NCI-H2081 (cell line): ENCODE measurements at regions not wholly inside any gene's neighbourhood (a gene's known extent, or its start where the extent isn't known, plus 50 kb on each side); places are given as distances from the start of the nearest gene placed in this dataset.

Experiments used
- DNase-seq, 2 experiments: peaks; one replicate each; lab custom pipeline; 2025; lab: John Stamatoyannopoulos, UW

DNA sequence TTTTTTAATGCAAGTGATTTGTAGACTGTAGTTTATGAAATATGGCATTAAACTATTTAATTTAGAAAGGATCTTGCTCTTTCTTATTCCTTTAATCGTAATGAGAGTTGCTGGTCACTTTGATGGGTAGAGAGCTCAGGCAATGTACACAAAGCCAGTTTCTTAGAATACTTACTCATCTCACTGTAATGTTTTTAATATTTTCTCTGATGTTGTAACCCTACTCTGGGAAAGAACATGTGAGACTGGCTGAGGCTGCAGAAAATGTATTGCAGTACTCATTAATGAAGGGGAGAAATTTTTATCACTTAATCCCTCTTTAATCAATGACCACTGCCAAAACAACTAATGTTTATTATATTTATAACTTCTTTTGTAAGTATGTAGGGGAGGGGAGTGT lies 479.4 kb upstream of the KCNMB2 start:
- DNase-seq: no peak

DNA sequence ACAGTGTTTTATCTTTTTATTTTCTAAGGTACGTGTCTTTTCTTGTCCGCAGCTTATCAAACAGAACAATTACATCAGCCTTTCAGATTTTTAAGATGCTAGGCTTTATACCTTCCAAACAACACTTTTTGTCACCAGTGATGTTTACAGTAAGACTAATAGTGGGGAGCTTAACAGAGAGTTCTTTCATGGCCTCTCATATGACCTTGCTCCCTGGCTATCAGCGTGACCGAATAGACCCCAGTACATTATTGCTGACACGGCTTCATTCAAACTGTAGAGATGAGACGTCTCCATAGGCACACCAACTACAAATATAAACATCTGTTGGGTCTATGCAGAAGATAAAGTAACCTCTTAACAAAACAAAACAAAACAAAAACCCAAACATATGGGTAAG lies 477.6 kb upstream of the KCNMB2 start:
- no peak for DNase-seq

DNA sequence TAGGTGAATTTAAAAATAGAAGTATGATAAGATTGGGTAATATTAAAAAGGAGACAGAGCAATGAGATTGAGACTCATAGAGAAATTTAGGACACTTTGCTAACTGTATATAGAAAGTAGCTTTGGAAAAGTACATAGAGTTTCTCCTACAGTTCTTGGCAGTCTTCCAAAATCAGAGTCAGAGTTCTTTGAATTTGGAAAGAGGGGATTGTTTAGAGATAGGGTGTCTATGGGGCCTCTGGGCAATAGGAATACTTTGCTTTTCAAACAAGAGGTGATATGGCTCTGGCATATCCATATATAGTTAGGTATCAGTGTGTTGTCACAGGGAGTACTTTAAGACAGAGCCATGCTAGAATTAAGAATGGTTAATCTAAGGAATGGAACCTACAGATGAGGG lies 477.1 kb upstream of the KCNMB2 start:
- DNase-seq: peak in 1 of 2 experiments; percentile 21

DNA sequence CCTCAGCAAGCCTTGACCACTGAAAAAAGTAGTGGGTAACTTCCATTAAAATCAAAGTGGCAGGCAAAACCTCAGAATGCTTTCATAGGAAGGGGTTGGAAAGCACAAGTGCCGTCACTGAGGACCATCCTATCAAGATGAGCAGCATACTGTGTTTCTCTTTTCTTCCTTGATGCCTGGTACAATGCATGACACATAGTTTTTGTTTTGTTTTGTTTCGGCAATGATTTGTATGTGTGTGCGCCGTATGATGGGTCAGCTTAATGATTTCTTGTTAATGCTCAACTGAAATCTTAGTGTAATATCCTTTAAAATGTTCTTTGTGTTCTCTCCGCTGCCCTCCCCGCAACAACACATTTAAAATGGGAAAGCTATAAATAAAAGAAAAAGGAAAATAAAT lies 476.4 kb upstream of the KCNMB2 start:
- no peak for DNase-seq

DNA sequence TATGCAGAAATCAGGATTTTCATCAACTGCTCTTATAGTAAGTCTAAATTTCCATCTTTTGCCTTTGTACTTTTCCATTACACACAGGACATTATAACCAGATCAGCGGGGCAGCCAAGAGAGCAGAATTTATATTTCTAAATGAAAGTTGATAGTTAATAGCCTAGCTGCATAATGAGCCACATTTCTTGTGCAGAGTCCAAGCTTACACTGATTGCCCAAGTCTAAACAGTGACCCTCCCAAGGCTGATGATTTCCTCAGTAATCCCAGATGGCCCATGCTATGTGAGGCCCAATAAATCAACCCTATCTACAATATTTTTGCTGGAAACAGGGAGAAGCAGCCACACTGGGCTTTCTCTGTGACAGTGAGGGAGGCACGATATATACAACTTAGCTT lies 475.8 kb upstream of the KCNMB2 start:
- no peak for DNase-seq

DNA sequence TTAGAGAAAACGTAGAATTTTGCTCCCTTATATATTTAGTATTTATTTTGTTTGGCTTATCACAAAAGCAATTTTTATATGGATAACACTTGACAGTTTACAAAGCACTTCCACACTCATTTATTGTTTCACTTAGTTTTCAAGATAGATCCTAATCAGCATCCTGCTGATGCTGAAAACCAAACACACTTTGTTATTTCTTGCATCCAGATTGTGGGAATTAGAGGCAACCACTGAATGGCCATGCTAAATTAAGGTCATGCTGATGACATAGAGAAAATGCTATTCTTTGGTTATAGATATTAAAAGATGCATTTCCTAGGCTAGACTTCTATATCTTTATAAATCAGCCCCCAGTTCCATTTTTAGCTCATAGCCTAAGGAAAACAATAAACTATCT lies 474.1 kb upstream of the KCNMB2 start:
- no peak for DNase-seq

DNA sequence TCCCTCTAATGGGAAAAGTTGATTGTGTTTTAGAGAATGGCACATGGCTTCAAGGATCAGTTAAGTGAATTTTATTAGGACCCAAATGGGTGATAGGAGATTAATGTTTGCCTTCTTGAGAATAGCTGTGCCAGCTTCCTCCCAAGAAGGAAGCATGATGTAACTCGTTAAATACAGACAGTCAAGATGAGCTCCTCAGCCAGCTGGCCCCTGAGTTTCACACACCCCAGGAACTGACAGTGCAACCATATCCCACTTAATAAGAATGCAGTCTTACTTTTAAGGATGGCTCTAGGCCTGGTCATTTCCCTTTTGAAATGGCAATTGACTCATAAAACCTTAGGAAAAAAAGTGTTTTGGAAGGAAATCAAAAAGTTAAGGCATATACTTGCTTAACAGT lies 472.8 kb upstream of the KCNMB2 start:
- no peak for DNase-seq

DNA sequence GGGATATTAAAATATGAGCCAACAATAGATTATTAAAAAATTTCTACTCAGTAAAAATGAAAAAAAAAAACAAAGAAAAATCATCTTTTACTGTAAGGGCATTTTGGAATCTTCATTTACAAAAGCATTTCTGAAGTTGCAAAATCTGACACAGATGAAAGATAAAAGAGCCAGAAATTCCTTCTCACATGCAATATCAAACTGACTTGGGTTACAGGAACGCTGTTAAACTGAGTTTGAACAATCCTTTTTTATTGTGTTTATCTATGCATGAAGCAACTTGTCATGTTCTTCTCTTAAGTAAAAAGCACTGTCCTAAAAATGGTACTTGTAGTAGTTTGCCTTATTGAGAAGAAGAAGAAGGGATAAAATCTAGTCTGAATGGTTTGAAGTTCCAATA lies 468.5 kb upstream of the KCNMB2 start:
- no peak for DNase-seq

DNA sequence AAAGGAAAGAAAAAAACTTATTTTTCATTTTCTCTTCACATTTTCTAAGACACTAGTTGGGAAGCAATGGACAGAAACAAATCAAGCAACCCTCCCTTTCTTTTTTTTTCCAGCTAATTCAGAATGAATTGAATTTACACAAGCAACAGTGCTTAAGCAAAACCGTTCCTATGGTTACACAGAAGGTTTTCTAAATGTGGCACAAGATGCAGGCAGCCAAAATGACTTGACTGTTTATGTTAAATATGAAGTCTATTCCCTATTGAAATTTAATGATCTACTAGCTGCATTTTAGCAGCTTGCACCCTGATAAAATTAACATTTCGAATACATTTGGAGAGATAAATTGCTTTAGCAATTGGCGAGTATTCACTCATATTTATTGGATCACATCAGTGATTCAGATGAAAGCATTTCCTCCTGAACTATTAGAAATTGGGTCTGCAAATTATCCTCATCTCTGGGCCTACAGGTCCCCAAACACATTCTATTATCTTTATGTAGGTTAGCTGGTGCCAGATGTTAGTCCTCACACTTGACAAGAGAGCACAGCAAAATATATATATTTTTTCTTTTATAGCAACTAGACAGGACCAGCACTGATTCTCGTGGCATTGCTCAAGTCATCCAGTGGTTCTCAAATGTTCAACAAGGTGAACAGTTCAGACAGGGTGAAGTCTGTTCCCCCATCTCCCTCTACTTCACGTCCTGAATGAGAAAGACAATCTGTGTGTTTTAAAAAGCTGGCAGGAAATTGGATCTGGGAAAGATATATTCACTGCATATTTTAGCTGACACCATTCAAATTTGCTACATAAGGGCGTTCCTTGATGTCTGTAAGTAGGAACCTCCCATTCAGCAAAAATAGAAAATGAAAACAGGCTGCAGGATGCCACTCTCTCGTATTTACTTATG lies 463.6 kb upstream of the KCNMB2 start:
- peak; percentile 22 to 62 for DNase-seq

DNA sequence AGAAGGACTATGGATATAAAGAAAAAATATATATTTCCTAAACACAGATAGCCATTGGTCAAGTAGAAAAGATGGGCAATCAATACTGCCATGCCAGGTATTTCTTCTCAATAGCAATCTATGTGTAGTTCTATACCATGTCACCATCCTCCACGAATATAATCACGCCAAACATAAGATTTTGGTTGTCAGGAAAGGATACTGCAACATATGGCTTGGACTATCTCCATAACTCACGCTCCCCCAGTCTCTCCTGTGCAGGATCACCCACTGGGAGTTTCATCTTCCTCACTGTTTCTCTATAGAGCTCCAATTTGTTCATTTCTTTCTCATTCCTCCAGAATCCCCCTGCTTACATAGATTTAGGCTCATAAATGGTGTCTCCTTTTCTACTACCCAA lies 462.9 kb upstream of the KCNMB2 start:
- no peak for DNase-seq

DNA sequence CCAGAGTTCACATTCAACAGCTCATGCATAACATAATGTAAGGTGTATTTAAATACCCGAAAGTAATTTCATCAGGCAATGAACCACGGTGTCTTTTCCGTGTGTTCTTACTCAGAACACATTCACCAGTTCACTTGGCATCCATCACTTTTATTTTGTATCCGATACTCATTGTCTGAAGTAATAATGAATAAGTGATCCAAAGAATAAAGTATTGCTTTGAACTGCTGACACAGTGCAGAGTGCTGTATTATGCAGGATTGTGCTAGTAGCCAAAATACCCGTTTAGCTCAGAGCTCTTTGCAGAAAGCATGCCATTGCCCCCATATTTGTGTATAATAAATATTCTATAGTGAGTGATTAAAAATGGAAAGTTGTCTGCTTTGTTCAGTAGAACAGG lies 460.9 kb upstream of the KCNMB2 start:
- DNase-seq: peak in 1 of 2 experiments; percentile 23

DNA sequence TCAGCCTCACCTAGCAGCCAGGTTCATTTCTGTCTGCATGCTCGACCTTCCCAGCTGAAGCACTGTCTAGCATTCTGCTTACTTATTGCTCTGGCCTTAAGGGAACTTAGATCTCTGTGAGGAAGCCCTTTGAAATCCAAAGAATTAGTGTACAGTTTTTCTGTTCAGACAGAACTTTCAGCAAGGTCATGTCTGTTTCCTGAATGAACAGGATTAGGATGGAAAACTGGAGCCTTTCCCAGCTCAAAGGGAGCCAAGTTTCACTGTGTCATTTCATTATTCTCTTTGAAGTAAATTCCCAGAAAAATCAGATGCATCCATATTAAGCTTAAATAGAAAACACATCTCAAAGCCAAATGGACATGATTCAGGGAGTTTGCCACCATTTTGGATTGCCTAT lies 457.3 kb upstream of the KCNMB2 start:
- no peak for DNase-seq

DNA sequence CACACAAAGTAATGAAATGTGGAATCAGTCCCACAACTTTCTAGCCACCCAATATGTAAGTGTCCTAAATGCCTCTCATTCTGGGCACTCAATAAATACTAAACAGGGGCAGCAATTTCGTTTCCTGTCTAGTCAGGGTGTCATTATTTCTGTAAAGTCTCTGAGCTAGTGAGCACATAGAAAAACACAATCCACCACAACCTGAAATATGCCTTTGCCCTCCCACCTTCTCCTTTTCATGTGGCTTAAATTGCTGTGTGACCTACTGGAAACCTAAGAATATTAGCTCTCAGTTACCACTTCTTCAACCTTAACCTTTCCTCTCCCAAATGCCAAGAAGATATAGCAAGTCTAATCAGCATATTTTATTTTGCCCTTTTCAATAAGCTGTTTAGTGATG lies 456.3 kb upstream of the KCNMB2 start:
- DNase-seq: peak in 1 of 2 experiments; percentile 16

DNA sequence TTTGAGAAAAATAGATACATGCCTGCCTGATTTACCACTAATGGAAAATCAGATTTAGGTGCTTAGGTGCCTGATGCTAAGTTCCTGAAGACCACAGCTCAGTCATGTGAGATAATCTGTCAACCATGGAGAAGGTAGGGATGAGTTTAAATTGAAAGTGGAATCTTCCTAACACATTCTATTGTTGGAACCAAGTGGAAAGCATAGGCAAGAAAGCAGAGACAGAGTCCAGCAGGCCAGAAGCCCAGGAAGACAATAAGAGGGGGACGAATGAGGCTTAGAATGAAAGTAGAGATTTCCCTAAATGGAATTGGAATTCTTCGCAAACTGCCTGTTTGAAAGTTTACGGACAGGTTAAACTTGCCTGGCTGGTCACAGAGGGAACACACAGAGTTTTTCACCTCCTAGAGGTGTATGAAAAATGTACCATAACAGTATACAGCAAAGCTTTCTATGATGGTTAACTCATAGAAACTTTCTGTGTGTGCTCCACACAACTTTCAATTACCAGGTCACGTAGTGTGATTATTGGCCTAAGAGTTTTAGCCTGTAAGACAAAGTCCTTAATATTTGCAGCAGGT lies 453.8 kb upstream of the KCNMB2 start:
- no peak for DNase-seq

DNA sequence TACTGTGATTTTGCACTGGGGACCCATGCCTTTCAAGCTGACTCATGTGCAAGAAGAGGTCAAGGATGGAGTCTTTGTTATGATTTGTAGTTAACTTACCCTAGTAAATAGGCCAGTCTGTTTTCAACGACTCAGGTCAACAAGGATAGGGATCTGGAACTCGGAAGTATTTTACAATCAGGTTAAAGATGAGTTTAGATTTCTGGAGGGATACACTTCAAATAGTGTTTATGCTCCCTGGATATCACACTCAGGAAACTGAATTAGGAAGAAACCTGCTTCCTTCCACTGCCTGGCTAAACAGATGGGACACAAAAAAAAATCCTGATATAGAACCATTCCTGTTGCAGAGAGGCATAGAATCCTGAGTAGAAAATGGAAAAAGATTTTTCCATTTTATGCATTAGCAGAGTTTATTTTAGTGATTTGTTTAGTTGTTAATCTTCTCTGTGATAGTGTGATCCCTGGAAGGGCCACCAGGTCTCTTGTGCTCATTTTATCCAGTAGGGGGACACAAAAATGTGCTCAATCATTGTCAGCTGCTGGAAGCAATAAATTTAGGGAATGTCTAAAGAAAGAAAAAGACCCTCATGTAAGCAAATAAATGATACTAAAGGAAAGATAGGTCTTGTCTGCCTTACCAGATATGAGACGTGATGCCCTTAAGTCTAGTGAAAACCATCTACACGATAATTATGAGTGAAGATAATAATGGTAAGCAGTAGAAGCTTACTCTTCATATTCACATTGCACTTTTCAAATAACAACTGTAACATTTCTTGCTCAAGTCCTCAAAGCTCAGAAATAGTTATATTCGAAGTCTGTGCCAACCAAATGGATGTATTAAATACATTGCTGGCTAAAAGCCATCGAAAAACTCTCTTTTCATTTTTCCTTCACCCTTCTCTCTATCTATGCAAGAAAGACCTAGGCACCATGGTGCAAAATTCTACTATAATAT lies 452.1 kb upstream of the KCNMB2 start:
- DNase-seq: peak; percentile 54 to 75

DNA sequence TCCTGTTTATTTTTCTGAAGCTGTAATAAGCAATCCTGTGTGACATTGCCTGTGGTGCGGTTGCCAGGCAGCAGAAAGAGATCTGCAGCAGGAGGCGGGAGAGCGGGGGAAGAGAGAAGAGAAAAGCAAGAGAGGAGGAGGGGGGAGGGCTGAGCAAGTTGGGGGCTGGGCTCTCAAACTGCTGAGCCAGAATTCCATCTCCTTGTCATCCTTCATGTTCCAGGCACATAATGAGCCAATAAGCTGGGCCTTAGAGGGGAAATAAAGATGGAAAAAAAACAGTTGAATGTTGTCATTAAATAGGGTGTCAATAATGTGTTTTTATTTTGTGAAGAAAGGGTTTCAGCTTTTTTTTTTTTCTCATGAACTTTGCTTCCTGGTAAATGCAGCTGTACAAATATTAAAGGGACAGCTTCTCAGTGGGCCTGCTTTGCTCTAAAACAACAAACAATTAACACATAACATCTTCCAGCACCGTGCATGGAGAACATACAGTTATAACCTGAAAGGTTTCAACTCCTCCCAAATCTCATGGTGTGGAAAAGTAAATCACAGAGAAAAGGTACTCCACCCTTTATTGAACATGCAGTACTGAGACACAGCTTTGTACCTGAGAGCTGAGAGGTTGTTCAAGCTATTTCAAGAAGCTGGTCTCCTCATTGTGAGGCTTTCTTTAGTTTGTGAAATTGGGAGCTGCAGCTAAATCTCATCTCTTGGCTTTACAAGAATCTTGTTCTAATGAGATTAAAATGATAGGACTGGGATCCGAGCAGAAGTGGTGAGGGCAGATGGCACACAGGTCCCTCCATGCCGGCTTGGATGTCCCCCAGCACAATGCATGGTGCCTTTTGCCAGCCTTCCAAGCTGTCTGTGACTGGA lies 451.1 kb upstream of the KCNMB2 start:
- peak; percentile 99 to 100 for DNase-seq

DNA sequence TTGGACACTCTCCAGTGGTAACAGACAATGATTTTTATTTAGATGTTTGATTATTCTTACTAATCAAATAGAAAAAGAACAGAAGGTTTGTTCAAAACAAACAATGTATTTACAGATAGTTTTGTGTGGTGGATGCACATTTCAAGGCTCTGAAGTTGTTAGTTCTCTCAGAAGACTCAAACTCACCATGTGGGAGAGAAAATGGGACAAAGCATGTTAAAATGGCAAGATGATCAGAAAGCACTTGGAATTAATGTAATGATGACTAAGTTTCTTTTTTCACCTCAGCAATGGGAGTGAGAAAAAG lies 450.5 kb upstream of the KCNMB2 start:
- no peak for DNase-seq

DNA sequence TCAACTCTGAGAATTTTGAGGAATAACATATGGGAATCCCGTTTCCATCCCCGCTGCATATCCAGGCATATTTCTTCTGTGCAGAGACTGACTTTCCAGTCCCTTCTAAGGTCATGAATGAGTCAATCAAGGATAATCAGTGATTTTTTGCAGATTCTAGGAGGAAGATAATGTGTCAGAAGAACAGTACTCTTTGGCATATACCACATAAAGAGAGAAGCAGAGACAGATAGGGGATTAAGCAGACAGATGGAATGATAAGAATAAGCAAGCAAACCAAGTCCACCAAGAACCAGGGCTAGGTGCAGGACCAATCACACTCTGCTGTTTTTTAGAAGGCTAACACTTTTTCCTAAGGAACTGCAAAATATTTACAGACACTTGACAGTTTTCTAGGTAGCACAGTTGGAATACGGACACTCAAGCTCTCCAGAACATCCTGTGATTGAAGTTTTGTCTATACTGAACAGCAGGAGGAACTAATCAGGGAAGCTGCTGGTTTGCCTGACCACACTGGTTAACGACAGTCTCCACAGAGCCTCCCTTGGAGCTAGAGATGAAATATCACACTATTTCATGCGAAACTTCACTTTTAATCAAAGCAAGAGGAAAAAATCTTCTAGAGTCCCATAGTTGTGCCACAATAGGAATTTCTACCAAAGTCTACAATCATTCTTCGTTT lies 450.0 kb upstream of the KCNMB2 start:
- DNase-seq: peak; percentile 12 to 65

DNA sequence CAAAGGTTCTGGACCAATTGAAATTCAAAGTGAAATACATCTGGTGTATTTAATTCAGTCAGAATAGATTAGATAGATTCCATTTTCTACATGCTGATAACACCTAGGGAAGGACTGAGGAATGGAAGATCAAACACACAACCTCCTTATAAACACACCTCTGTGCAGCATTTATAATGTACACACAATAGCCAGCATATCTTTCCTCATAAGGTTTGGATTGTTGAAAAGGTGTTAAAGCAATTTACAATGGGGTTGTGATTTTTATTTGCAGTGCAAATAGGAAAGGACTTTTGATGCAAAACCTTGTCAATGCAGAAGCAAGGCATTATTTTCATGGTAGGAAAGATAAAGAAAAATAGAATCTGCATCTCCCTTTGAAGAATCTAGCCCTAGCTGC lies 448.9 kb upstream of the KCNMB2 start:
- no peak for DNase-seq

DNA sequence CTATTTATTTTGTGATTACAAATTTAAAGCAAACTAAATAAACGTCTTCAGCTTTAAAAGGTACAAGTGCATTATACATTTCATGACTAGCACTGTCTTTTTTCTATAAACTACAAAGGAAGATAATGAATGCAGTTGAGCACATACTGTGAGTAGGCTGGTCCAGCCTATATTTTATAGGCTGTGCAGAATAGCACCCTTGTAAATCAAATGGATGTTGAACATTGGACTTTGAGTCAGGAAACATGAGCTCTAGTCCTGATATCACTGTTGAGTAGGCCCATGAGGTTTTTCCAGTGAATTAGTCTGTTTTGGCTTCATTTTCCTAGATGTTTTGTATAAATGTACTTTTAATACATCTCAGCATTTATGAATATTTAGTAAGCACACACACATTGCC lies 447.3 kb upstream of the KCNMB2 start:
- peak; percentile 91 to 98 for DNase-seq

DNA sequence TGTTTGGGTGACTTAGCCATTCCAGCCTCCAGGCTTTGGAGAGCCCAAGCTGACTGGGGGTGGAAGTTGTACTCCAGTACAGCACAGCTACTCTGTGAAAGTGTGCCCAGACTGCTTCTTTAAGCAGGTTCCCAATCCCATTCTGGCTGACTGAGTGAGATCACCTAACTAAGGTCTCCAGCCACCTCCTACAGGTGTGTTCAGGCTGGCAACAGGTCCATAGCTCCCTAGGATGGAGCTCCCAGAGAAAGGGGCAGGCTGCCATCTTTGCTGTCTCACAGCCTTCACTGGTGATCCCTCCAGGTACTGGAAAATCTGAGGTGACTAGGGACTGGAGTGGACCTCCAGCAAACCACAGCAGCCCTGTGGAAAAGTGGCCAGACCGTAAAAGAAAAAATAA lies 445.3 kb upstream of the KCNMB2 start:
- DNase-seq: no peak
